ENCODE measurements at regions not wholly inside any gene's neighbourhood (a gene's known extent, or its start where the extent isn't known, plus 50 kb on each side); places are given as distances from the start of the nearest gene placed in this dataset.

DNA sequence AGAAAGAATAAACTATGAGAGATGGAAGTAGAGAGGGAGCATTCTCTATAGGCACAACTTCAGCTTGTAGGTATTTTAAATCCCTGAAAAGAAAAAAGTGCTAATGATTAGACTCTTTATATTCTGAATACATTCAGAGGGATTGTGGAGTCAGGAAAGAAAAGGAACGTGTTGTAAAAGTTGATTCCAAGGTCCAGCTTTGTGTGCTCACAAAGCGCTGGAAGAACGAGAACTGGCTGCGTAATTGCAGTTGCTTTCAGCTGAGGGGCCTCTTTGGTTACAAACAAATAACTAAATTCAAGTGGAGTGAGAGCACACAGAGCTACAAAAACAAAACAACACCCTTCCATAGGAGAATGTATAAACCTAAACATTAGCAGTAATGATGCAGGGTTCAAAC lies 1040.4 kb upstream of the WWC1 start:
- POLR2A ChIA-PET: no interaction called here

DNA sequence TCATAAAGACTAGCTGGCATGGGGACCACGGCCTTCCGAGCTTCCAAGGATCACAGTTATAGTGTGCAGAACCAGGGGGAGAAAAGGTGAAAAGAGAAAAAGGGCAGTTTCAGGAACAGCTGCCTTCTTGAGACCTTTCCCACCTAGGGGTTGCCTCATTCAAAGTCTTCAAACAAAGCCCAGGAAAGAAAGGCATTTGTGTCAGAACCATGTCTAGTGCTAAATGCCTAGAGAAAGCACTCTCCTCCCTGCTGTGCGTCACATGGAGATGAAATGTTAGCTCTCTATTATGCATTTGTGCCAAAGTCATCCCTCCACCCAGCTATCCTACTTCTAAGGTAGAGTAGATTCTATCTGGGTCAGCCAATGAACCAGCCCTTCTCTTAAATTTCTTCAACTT lies 1037.3 kb upstream of the WWC1 start:
- ChIA-PET POLR2A (no interaction called here), CTCF (no interaction called here)
- Histone ChIP-seq H2AFZ (ENCODE audit: insufficient read depth, low read depth, low read length, poor library complexity, severe bottlenecking) (no peak overlapping the region), H3K9ac (ENCODE audit: low read length) (no peak overlapping the region), H3K36me3 (replicated peaks in 1 of 2; ENCODE audit: control extremely low read depth in 1 of 2, control insufficient read depth in 1 of 2, extremely low read depth in 1 of 2, insufficient read depth in 2 of 2, low read length in 1 of 2) (no peaks in the 10 kb centered on the region), H3K4me1 (ENCODE audit: control insufficient read depth in 2 of 2, insufficient read depth in 2 of 2, low read length in 2 of 2) (no peaks in the 10 kb centered on the region), H3K27me3 (replicated peaks in 1 of 4; ENCODE audit: control extremely low read depth in 1 of 4, control insufficient read depth in 3 of 4, insufficient read depth in 4 of 4, low read length in 3 of 4) (no peaks in the 10 kb centered on the region), H3K9me3 (ENCODE audit: control extremely low read depth in 1 of 3, control insufficient read depth in 2 of 3, insufficient read depth in 1 of 3, low read length in 2 of 3) (no peaks in the 10 kb centered on the region), H3K79me2 (ENCODE audit: control insufficient read depth, insufficient read depth, low read length) (no peaks in the 10 kb centered on the region), H3K4me3 (ENCODE audit: control extremely low read depth in 1 of 5, extremely low read depth in 1 of 5, insufficient read depth in 1 of 5, low read depth in 2 of 5, low read length in 4 of 5) (no peak overlapping the region), H4K20me1 (ENCODE audit: control insufficient read depth, insufficient read depth, low read length, poor library complexity, severe bottlenecking) (no peaks in the 10 kb centered on the region), H3K4me2 (replicated peaks; ENCODE audit: low read depth, low read length, poor library complexity, severe bottlenecking) (no peak overlapping the region), H3K27ac (ENCODE audit: low read length in 2 of 2) (no peak overlapping the region)
- Mint-ChIP-seq H3K4me1 (no peaks in the 10 kb centered on the region), H3K4me3 (no peak overlapping the region), H3K27me3 (no peaks in the 10 kb centered on the region), H3K27ac (no peak overlapping the region), H3K9me3 (ENCODE audit: insufficient read depth) (no peaks in the 10 kb centered on the region)
- TF ChIP-seq, protein P1, sequence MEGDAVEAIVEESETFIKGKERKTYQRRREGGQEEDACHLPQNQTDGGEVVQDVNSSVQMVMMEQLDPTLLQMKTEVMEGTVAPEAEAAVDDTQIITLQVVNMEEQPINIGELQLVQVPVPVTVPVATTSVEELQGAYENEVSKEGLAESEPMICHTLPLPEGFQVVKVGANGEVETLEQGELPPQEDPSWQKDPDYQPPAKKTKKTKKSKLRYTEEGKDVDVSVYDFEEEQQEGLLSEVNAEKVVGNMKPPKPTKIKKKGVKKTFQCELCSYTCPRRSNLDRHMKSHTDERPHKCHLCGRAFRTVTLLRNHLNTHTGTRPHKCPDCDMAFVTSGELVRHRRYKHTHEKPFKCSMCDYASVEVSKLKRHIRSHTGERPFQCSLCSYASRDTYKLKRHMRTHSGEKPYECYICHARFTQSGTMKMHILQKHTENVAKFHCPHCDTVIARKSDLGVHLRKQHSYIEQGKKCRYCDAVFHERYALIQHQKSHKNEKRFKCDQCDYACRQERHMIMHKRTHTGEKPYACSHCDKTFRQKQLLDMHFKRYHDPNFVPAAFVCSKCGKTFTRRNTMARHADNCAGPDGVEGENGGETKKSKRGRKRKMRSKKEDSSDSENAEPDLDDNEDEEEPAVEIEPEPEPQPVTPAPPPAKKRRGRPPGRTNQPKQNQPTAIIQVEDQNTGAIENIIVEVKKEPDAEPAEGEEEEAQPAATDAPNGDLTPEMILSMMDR (IDR thresholded peaks at IDR 0.05): no peak
- no peak for TF ChIP-seq EZH2 (IDR thresholded peaks at IDR 0.05; ENCODE audit: borderline replicate concordance, insufficient read depth, low read depth, low read length, poor library complexity, severe bottlenecking)
- DNase-seq: no peak
- ATAC-seq (ENCODE audit: low read depth): no peak
- intact Hi-C loops (cut with micrococcal nuclease): no loop called here
- no CpG with 5 or more reads among the region's 3 CpGs for WGBS (ENCODE audit: insufficient coverage)

More for the DNA sequence above, 1040.4 kb upstream of the WWC1 start:
- no peaks in the 10 kb centered on the region for H3K4me1 Mint-ChIP-seq
- H3K9me3 Mint-ChIP-seq (ENCODE audit: insufficient read depth): no peaks in the 10 kb centered on the region
- H3K4me3 Mint-ChIP-seq: no peak overlapping the region
- H2AFZ ChIP-seq (ENCODE audit: insufficient read depth, low read depth, low read length, poor library complexity, severe bottlenecking): no peak overlapping the region
- H4K20me1 ChIP-seq (ENCODE audit: control insufficient read depth, insufficient read depth, low read length, poor library complexity, severe bottlenecking): no peaks in the 10 kb centered on the region
- no peaks in the 10 kb centered on the region for H3K9me3 ChIP-seq (ENCODE audit: control extremely low read depth in 1 of 3, control insufficient read depth in 2 of 3, insufficient read depth in 1 of 3, low read length in 2 of 3)
- H3K27ac ChIP-seq (ENCODE audit: low read length in 2 of 2): no peak overlapping the region
- no peak overlapping the region for H3K27ac Mint-ChIP-seq
- no peaks in the 10 kb centered on the region for H3K36me3 ChIP-seq (replicated peaks in 1 of 2; ENCODE audit: control extremely low read depth in 1 of 2, control insufficient read depth in 1 of 2, extremely low read depth in 1 of 2, insufficient read depth in 2 of 2, low read length in 1 of 2)
- H3K4me3 ChIP-seq (ENCODE audit: control extremely low read depth in 1 of 5, extremely low read depth in 1 of 5, insufficient read depth in 1 of 5, low read depth in 2 of 5, low read length in 4 of 5): no peak overlapping the region
- no peak for ATAC-seq (ENCODE audit: low read depth)
- no peaks in the 10 kb centered on the region for H3K27me3 Mint-ChIP-seq
- no peak overlapping the region for H3K4me2 ChIP-seq (replicated peaks; ENCODE audit: low read depth, low read length, poor library complexity, severe bottlenecking)
- intact Hi-C loops (cut with micrococcal nuclease): no loop called here
- CTCF ChIA-PET: no interaction called here
- DNase-seq: no peak
- 90% methylated on average over 2 of the region's 4 CpGs for WGBS (ENCODE audit: insufficient coverage)
- H3K27me3 ChIP-seq (replicated peaks in 1 of 4; ENCODE audit: control extremely low read depth in 1 of 4, control insufficient read depth in 3 of 4, insufficient read depth in 4 of 4, low read length in 3 of 4): no peaks in the 10 kb centered on the region
- H3K9ac ChIP-seq (ENCODE audit: low read length): no peak overlapping the region
- no peaks in the 10 kb centered on the region for H3K79me2 ChIP-seq (ENCODE audit: control insufficient read depth, insufficient read depth, low read length)
- no peak for TF ChIP-seq EZH2 (IDR thresholded peaks at IDR 0.05; ENCODE audit: borderline replicate concordance, insufficient read depth, low read depth, low read length, poor library complexity, severe bottlenecking)
- TF ChIP-seq, protein P1 (IDR thresholded peaks at IDR 0.05): no peak
- H3K4me1 ChIP-seq (ENCODE audit: control insufficient read depth in 2 of 2, insufficient read depth in 2 of 2, low read length in 2 of 2): no peaks in the 10 kb centered on the region
